ENCODE measurements at regions not wholly inside any gene's neighbourhood (a gene's known extent, or its start where the extent isn't known, plus 50 kb on each side); places are given as distances from the start of the nearest gene placed in this dataset.

- FAIRE-seq: no peak
Measured at GRCh38 chr11:70804139-70804837, 406.0 kb downstream of the CTTN start.

GRCh38 chr11:70805243-70805642, 406.9 kb downstream of the CTTN start:
- DNase-seq (ENCODE audit: low spot score in 2 of 2) (no peak), FAIRE-seq (no peak)

More at GRCh38 chr11:70804139-70804837, 406.0 kb downstream of the CTTN start:
- no peak for DNase-seq (ENCODE audit: low spot score in 2 of 2)

GRCh38 chr11:70805971-70806370, 407.6 kb downstream of the CTTN start:
- FAIRE-seq (no peak), DNase-seq (ENCODE audit: low spot score in 2 of 2) (no peak)

- DNase-seq (ENCODE audit: low spot score in 2 of 2): no peak
- FAIRE-seq: no peak
Measured at GRCh38 chr11:70806461-70807194, 408.3 kb downstream of the CTTN start.

GRCh38 chr11:70807195-70807543, 408.8 kb downstream of the CTTN start:
- DNase-seq (ENCODE audit: low spot score in 2 of 2): no peak
- FAIRE-seq: no peak

- FAIRE-seq: no peak
- no peak for DNase-seq (ENCODE audit: low spot score in 2 of 2)
Measured at GRCh38 chr11:70808686-70809375, 410.5 kb downstream of the CTTN start.

- DNase-seq (ENCODE audit: low spot score in 2 of 2) (no peak), FAIRE-seq (no peak)
Measured at GRCh38 chr11:70810133-70810532, 411.8 kb downstream of the CTTN start.

- DNase-seq (ENCODE audit: low spot score in 2 of 2) (no peak), FAIRE-seq (no peak)
Measured at GRCh38 chr11:70810681-70811080, 412.4 kb downstream of the CTTN start.

GRCh38 chr11:70811483-70811882, 413.2 kb downstream of the CTTN start:
- no peak for FAIRE-seq
- DNase-seq (ENCODE audit: low spot score in 2 of 2): no peak

- FAIRE-seq (no peak), DNase-seq (ENCODE audit: low spot score in 2 of 2) (no peak)
Measured at GRCh38 chr11:70811915-70812314, 413.6 kb downstream of the CTTN start.

- no peak for FAIRE-seq
- no peak for DNase-seq (ENCODE audit: low spot score in 2 of 2)
Measured at GRCh38 chr11:70812472-70812871, 414.1 kb downstream of the CTTN start.

GRCh38 chr11:70813651-70814050, 415.3 kb downstream of the CTTN start:
- FAIRE-seq: no peak
- DNase-seq (ENCODE audit: low spot score in 2 of 2): no peak

- DNase-seq (ENCODE audit: low spot score in 2 of 2) (no peak), FAIRE-seq (no peak)
Measured at GRCh38 chr11:70815485-70815832, 417.1 kb downstream of the CTTN start.

GRCh38 chr11:70816156-70816678, 417.9 kb downstream of the CTTN start:
- DNase-seq (ENCODE audit: low spot score in 2 of 2) (no peak), FAIRE-seq (no peak)

- DNase-seq (ENCODE audit: low spot score in 2 of 2) (no peak), FAIRE-seq (no peak)
Measured at GRCh38 chr11:70818351-70818750, 420.0 kb downstream of the CTTN start.

GRCh38 chr11:70819022-70819421, 420.7 kb downstream of the CTTN start:
- DNase-seq (ENCODE audit: low spot score in 2 of 2) (no peak), FAIRE-seq (no peak)

GRCh38 chr11:70820311-70820710, 422.0 kb downstream of the CTTN start:
- FAIRE-seq: no peak
- DNase-seq (ENCODE audit: low spot score in 2 of 2): no peak

GRCh38 chr11:70820712-70821111, 422.4 kb downstream of the CTTN start:
- FAIRE-seq: no peak
- DNase-seq (ENCODE audit: low spot score in 2 of 2): no peak

GRCh38 chr11:70823771-70824170, 425.4 kb downstream of the CTTN start:
- no peak for FAIRE-seq
- DNase-seq (ENCODE audit: low spot score in 2 of 2): no peak

- DNase-seq (ENCODE audit: low spot score in 2 of 2) (no peak), FAIRE-seq (no peak)
Measured at GRCh38 chr11:70824605-70825245, 426.4 kb downstream of the CTTN start.
